IMR-90 (cell line): ENCODE measurements at regions not wholly inside any gene's neighbourhood (a gene's known extent, or its start where the extent isn't known, plus 50 kb on each side); places are given as distances from the start of the nearest gene placed in this dataset.

Experiments used
- MAZ ChIP-seq: IDR thresholded peaks from 2 replicates; pipeline ENCODE4 v1.6.1; 2012; ENCODE audit warnings: low read depth, mild to moderate bottlenecking, low read length, improper control_type of control experiment, moderate library complexity, borderline replicate concordance
- MXI1 ChIP-seq: IDR thresholded peaks from 2 replicates; pipeline ENCODE4 v1.6.1; 2012; ENCODE audit warnings: low read depth, mild to moderate bottlenecking, low read length, moderate library complexity, borderline replicate concordance
- NFE2L2 ChIP-seq: fragments of 150-350 bp; IDR thresholded peaks from 2 replicates; pipeline ENCODE4 v1.6.1; 2016; ENCODE audit warnings: low read depth, mild to moderate bottlenecking, low read length
- POLR2A ChIP-seq: IDR thresholded peaks from 2 replicates; pipeline ENCODE4 v1.6.1; 2012; ENCODE audit warnings: mild to moderate bottlenecking, low read depth, low read length
- RAD21 ChIP-seq: IDR thresholded peaks from 2 replicates; pipeline ENCODE4 v1.6.1; 2012; ENCODE audit warnings: low read length, improper control_type of control experiment
- RFX5 ChIP-seq: IDR thresholded peaks from 2 replicates; pipeline ENCODE4 v1.8.0; 2012; ENCODE audit warnings: low read depth, mild to moderate bottlenecking, low read length, moderate library complexity
- SMC3 ChIP-seq: fragments of 150-350 bp; IDR thresholded peaks from 2 replicates; pipeline ENCODE4 v1.6.1; 2016; ENCODE audit warnings: low read depth, mild to moderate bottlenecking, antibody characterized with exemption, low read length, moderate library complexity
- TF ChIP-seq, protein P1 (sequence below): conservative IDR thresholded peaks from 2 replicates; pipeline ENCODE4 v1.5.1; 2012; ENCODE audit warnings: mild to moderate bottlenecking, low read depth, low read length, improper control_type of control experiment
- TF ChIP-seq, protein P2 (sequence below): fragments of 150-350 bp; IDR thresholded peaks from 2 replicates; pipeline ENCODE4 v1.6.1; 2017; ENCODE audit warnings: mild to moderate bottlenecking, antibody characterized with exemption, low read length, low read depth

- TF ChIP-seq POLR2A (no peak), RAD21 (no peak), MAZ (no peak), MXI1 (no peak), RFX5 (no peak), NFE2L2 (no peak), SMC3 (no peak)
- TF ChIP-seq, protein P1, sequence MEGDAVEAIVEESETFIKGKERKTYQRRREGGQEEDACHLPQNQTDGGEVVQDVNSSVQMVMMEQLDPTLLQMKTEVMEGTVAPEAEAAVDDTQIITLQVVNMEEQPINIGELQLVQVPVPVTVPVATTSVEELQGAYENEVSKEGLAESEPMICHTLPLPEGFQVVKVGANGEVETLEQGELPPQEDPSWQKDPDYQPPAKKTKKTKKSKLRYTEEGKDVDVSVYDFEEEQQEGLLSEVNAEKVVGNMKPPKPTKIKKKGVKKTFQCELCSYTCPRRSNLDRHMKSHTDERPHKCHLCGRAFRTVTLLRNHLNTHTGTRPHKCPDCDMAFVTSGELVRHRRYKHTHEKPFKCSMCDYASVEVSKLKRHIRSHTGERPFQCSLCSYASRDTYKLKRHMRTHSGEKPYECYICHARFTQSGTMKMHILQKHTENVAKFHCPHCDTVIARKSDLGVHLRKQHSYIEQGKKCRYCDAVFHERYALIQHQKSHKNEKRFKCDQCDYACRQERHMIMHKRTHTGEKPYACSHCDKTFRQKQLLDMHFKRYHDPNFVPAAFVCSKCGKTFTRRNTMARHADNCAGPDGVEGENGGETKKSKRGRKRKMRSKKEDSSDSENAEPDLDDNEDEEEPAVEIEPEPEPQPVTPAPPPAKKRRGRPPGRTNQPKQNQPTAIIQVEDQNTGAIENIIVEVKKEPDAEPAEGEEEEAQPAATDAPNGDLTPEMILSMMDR: no peak
- TF ChIP-seq, protein P2, sequence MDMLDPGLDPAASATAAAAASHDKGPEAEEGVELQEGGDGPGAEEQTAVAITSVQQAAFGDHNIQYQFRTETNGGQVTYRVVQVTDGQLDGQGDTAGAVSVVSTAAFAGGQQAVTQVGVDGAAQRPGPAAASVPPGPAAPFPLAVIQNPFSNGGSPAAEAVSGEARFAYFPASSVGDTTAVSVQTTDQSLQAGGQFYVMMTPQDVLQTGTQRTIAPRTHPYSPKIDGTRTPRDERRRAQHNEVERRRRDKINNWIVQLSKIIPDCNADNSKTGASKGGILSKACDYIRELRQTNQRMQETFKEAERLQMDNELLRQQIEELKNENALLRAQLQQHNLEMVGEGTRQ: no peak
Measured at GRCh38 chr2:48219555-48220436, 94.7 kb upstream of the FOXN2 start.
